ENCODE measurements at regions not wholly inside any gene's neighbourhood (a gene's known extent, or its start where the extent isn't known, plus 50 kb on each side); places are given as distances from the start of the nearest gene placed in this dataset.

GRCh38 chr4:129546531-129546930, 450.6 kb downstream of the C4orf33 start:
- DNase-seq (ENCODE audit: low read depth in 2 of 2) = no peak

GRCh38 chr4:129550281-129550785, 454.4 kb downstream of the C4orf33 start:
- DNase-seq (ENCODE audit: low read depth in 2 of 2) = no peak

GRCh38 chr4:129561280-129561679, 465.3 kb downstream of the C4orf33 start:
- no peak for DNase-seq (ENCODE audit: low read depth in 2 of 2)

- no peak for DNase-seq (ENCODE audit: low read depth in 2 of 2)
Observed at GRCh38 chr4:129561886-129562671, 466.1 kb downstream of the C4orf33 start.

GRCh38 chr4:129565214-129565613, 469.3 kb downstream of the C4orf33 start:
- no peak for DNase-seq (ENCODE audit: low read depth in 2 of 2)

- no peak for DNase-seq (ENCODE audit: low read depth in 2 of 2)
Observed at GRCh38 chr4:129570326-129570725, 474.4 kb downstream of the C4orf33 start.

GRCh38 chr4:129578336-129578735, 482.4 kb downstream of the C4orf33 start:
- no peak for DNase-seq (ENCODE audit: low read depth in 2 of 2)

- no peak for DNase-seq (ENCODE audit: low read depth in 2 of 2)
Observed at GRCh38 chr4:129581305-129581704, 485.4 kb downstream of the C4orf33 start.

GRCh38 chr4:129583868-129584267, 487.9 kb downstream of the C4orf33 start:
- no peak for DNase-seq (ENCODE audit: low read depth in 2 of 2)

GRCh38 chr4:129598582-129598981, 502.6 kb downstream of the C4orf33 start:
- no peak for DNase-seq (ENCODE audit: low read depth in 2 of 2)

- no peak for DNase-seq (ENCODE audit: low read depth in 2 of 2)
Observed at GRCh38 chr4:129600898-129601297, 504.9 kb downstream of the C4orf33 start.

GRCh38 chr4:129602447-129602846, 506.5 kb downstream of the C4orf33 start:
- no peak for DNase-seq (ENCODE audit: low read depth in 2 of 2)

- DNase-seq (ENCODE audit: low read depth in 2 of 2) = no peak
Observed at GRCh38 chr4:129603241-129603931, 507.4 kb downstream of the C4orf33 start.

GRCh38 chr4:129604632-129605255, 508.8 kb downstream of the C4orf33 start:
- DNase-seq (ENCODE audit: low read depth in 2 of 2) = no peak

GRCh38 chr4:129614611-129615010, 518.7 kb downstream of the C4orf33 start:
- no peak for DNase-seq (ENCODE audit: low read depth in 2 of 2)

GRCh38 chr4:129622566-129622965, 526.6 kb downstream of the C4orf33 start:
- no peak for DNase-seq (ENCODE audit: low read depth in 2 of 2)

- DNase-seq (ENCODE audit: low read depth in 2 of 2) = no peak
Observed at GRCh38 chr4:129623233-129623875, 527.4 kb downstream of the C4orf33 start.

GRCh38 chr4:129641179-129641578, 545.2 kb downstream of the C4orf33 start:
- peak in 1 of 2 experiments; percentile 46 for DNase-seq (ENCODE audit: low read depth in 2 of 2)

- DNase-seq (ENCODE audit: low read depth in 2 of 2) = no peak
Observed at GRCh38 chr4:129645461-129645860, 549.5 kb downstream of the C4orf33 start.

GRCh38 chr4:129668092-129668491, 572.1 kb downstream of the C4orf33 start:
- no peak for DNase-seq (ENCODE audit: low read depth in 2 of 2)

GRCh38 chr4:129672941-129673340, 577.0 kb downstream of the C4orf33 start:
- DNase-seq (ENCODE audit: low read depth in 2 of 2) = no peak

- DNase-seq (ENCODE audit: low read depth in 2 of 2) = no peak
Observed at GRCh38 chr4:129675036-129675435, 579.1 kb downstream of the C4orf33 start.
